ENCODE measurements at regions not wholly inside any gene's neighbourhood (a gene's known extent, or its start where the extent isn't known, plus 50 kb on each side); places are given as distances from the start of the nearest gene placed in this dataset.

- TF ChIP-seq POLR2A (IDR thresholded peaks at IDR 0.05) (no peak), CTCF (IDR thresholded peaks at IDR 0.05) (no peak)
Measured at GRCh38 chr12:127287256-127287655, 979.7 kb upstream of the TMEM132C start.

All from heart left ventricle (tissue), 13 donors.